Raji (cell line): ENCODE measurements at regions not wholly inside any gene's neighbourhood (a gene's known extent, or its start where the extent isn't known, plus 50 kb on each side); places are given as distances from the start of the nearest gene placed in this dataset.

Experiments used
- POLR2A ChIP-seq: IDR thresholded peaks from 2 replicates; pipeline ENCODE4 v1.6.1; 2011; ENCODE audit warnings: low read depth, low read length, control low read depth; ENCODE audit not compliant: insufficient read depth

- TF ChIP-seq POLR2A: no peak
Observed at GRCh38 chr2:64910523-64910922, 78.7 kb upstream of the SLC1A4 start.

GRCh38 chr2:64910972-64911433, 78.2 kb upstream of the SLC1A4 start:
- TF ChIP-seq POLR2A: no peak

- TF ChIP-seq POLR2A: no peak
Observed at GRCh38 chr2:64913357-64913869, 75.8 kb upstream of the SLC1A4 start.

- no peak for TF ChIP-seq POLR2A
Observed at GRCh38 chr2:64914247-64914646, 75.0 kb upstream of the SLC1A4 start.

- peak; percentile 50 for TF ChIP-seq POLR2A
Observed at GRCh38 chr2:64914735-64915509, 74.3 kb upstream of the SLC1A4 start.

GRCh38 chr2:64915510-64915900, 73.7 kb upstream of the SLC1A4 start:
- no peak; the same call in 1 of the 2 replicates for TF ChIP-seq POLR2A

GRCh38 chr2:64918220-64918886, 70.8 kb upstream of the SLC1A4 start:
- TF ChIP-seq POLR2A: no peak; the same call in 1 of the 2 replicates

- no peak for TF ChIP-seq POLR2A
Observed at GRCh38 chr2:64919261-64919660, 69.9 kb upstream of the SLC1A4 start.

GRCh38 chr2:64922482-64923384, 66.5 kb upstream of the SLC1A4 start:
- TF ChIP-seq POLR2A: no peak

- TF ChIP-seq POLR2A: no peak
Observed at GRCh38 chr2:64923385-64923710, 65.9 kb upstream of the SLC1A4 start.

GRCh38 chr2:64924170-64924934, 64.8 kb upstream of the SLC1A4 start:
- TF ChIP-seq POLR2A: no peak

- TF ChIP-seq POLR2A: no peak
Observed at GRCh38 chr2:64928813-64929212, 60.4 kb upstream of the SLC1A4 start.

GRCh38 chr2:64929333-64929732, 59.9 kb upstream of the SLC1A4 start:
- no peak for TF ChIP-seq POLR2A

GRCh38 chr2:64930258-64930671, 58.9 kb upstream of the SLC1A4 start:
- TF ChIP-seq POLR2A: no peak

GRCh38 chr2:64931246-64932115, 57.7 kb upstream of the SLC1A4 start:
- no peak; the same call in 1 of the 2 replicates for TF ChIP-seq POLR2A
